ENCODE measurements at regions not wholly inside any gene's neighbourhood (a gene's known extent, or its start where the extent isn't known, plus 50 kb on each side); places are given as distances from the start of the nearest gene placed in this dataset.

DNA sequence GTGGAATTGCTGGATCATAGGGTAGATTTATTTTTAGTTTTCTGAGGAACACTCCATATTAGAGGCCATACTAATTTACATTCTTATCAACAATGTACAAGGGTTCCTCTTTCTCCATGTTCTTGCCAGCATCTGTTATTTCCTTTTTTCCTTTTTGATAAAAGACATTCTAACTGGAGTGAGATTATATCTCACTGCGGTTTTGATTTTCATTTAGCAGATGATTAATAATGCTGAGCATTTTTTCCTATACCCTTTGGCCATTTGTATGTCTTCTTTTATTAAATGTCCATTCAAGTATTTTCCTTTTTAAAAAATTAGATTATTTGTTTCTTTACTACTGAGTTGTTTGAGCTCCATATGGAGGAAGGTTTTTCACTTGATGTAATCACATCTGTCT is 1189.5 kb downstream of the ZPLD1 start:
- TF ChIP-seq POLR2AphosphoS5 (IDR thresholded peaks at IDR 0.05; ENCODE audit: low read depth) (no peak), CTCF (IDR thresholded peaks at IDR 0.05; ENCODE audit: insufficient read depth, low read length) (no peak)

Measured in HL-60 (cell line).